KBM-7 (cell line): ENCODE measurements at regions not wholly inside any gene's neighbourhood (a gene's known extent, or its start where the extent isn't known, plus 50 kb on each side); places are given as distances from the start of the nearest gene placed in this dataset.
"Not testable (repeated sequence)": the region's sequence is repeated elsewhere in the genome, so short reads cannot be mapped to it uniquely, and the experiment has no call there.

Experiments used
- DNase-seq: peaks from one replicate; pipeline ENCODE4 v3.0.0-alpha.2; 2015
- in situ Hi-C: fragments of 300-500 bp; cut with MboI; formaldehyde crosslinking; loops from 2 replicates; pipeline ENCODE4 v1.14.3; 2020; ENCODE audit warnings: low sequenced_read_pairs, low pct_unique_long_range_greater_than_20kb, mixed read lengths

GRCh38 chr4:89518259-89518658 is 210.7 kb upstream of the GPRIN3 start:
- in situ Hi-C loops: no loop called here
- DNase-seq: no peak

- no peak for DNase-seq
- in situ Hi-C loops: no loop called here
Observed at GRCh38 chr4:89514811-89515210, 207.2 kb upstream of the GPRIN3 start.

GRCh38 chr4:89511776-89512175 is 204.2 kb upstream of the GPRIN3 start:
- DNase-seq: no peak
- in situ Hi-C loops: no loop called here

GRCh38 chr4:89509708-89510281 is 202.2 kb upstream of the GPRIN3 start:
- in situ Hi-C loops: no loop called here
- no peak for DNase-seq

- no peak for DNase-seq
- in situ Hi-C loops: no loop called here
Observed at GRCh38 chr4:89506866-89507491, 199.4 kb upstream of the GPRIN3 start.

GRCh38 chr4:89502581-89502980 is 195.0 kb upstream of the GPRIN3 start:
- in situ Hi-C loops: no loop called here
- no peak for DNase-seq

- in situ Hi-C loops: no loop called here
- no peak for DNase-seq
Observed at GRCh38 chr4:89497517-89498308, 190.1 kb upstream of the GPRIN3 start.

GRCh38 chr4:89496851-89497250 is 189.3 kb upstream of the GPRIN3 start:
- in situ Hi-C loops: no loop called here
- DNase-seq: no peak

- DNase-seq: no peak
- in situ Hi-C loops: no loop called here
Observed at GRCh38 chr4:89493367-89493766, 185.8 kb upstream of the GPRIN3 start.

- in situ Hi-C loops: no loop called here
- no peak for DNase-seq
Observed at GRCh38 chr4:89492581-89493071, 185.0 kb upstream of the GPRIN3 start.

- in situ Hi-C loops: no loop called here
- no peak for DNase-seq
Observed at GRCh38 chr4:89491761-89492160, 184.2 kb upstream of the GPRIN3 start.

GRCh38 chr4:89489921-89490431 is 182.4 kb upstream of the GPRIN3 start:
- DNase-seq, in situ Hi-C loops: not testable (repeated sequence)

GRCh38 chr4:89489338-89489771 is 181.8 kb upstream of the GPRIN3 start:
- no peak for DNase-seq
- in situ Hi-C loops: no loop called here

- DNase-seq: no peak
- in situ Hi-C loops: no loop called here
Observed at GRCh38 chr4:89488736-89489135, 181.1 kb upstream of the GPRIN3 start.

- in situ Hi-C loops: no loop called here
- DNase-seq: no peak
Observed at GRCh38 chr4:89486673-89487072, 179.1 kb upstream of the GPRIN3 start.

- DNase-seq: no peak
- in situ Hi-C loops: no loop called here
Observed at GRCh38 chr4:89486042-89486441, 178.4 kb upstream of the GPRIN3 start.

- DNase-seq: no peak
- in situ Hi-C loops: no loop called here
Observed at GRCh38 chr4:89483833-89484232, 176.2 kb upstream of the GPRIN3 start.

- in situ Hi-C loops: no loop called here
- no peak for DNase-seq
Observed at GRCh38 chr4:89482926-89483595, 175.5 kb upstream of the GPRIN3 start.

- in situ Hi-C loops: no loop called here
- DNase-seq: peak; percentile 36
Observed at GRCh38 chr4:89482251-89482650, 174.7 kb upstream of the GPRIN3 start.
